H1 (cell line): ENCODE measurements at regions not wholly inside any gene's neighbourhood (a gene's known extent, or its start where the extent isn't known, plus 50 kb on each side); places are given as distances from the start of the nearest gene placed in this dataset.

Experiments
- CTCF ChIA-PET: fragments of 300-600 bp; sonication (Branson Sonifier 250); formaldehyde crosslinking; loops from one replicate; lab custom pipeline; 2021; ENCODE audit not compliant: partially characterized antibody; lab: Charles Lee
- POLR2A ChIA-PET: fragments of 300-600 bp; sonication (Branson Sonifier 250); formaldehyde crosslinking; loops from one replicate; lab custom pipeline; 2021; ENCODE audit warnings: inconsistent platforms; ENCODE audit not compliant: partially characterized antibody; lab: Charles Lee
- DNase-seq, 2 experiments: peaks; one replicate each; pipeline versions ENCODE4 v3.0.0 to v3.0.0-alpha.2; 2010 to 2022; ENCODE audit warnings: low spot score in 2 of 2, low read depth in 1 of 2, mixed read lengths in 1 of 2
- FAIRE-seq: peaks from 2 replicates; lab custom pipeline; 2011; peaks lifted over from hg19 to GRCh38; lab: Jason Lieb, UNC
- H2AFZ ChIP-seq: 2 replicates; pipeline ENCODE4 v1.8.1; 2012; ENCODE audit warnings: low read length, inconsistent platforms
- H2AK5ac ChIP-seq: 2 replicates; pipeline ENCODE4 v1.6.1; 2013; ENCODE audit warnings: low read depth, low read length
- H2BK120ac ChIP-seq: replicated peaks from 2 replicates; pipeline ENCODE3; 2013; ENCODE audit warnings: low read depth, low read length, inconsistent platforms
- H2BK12ac ChIP-seq: 2 replicates; pipeline ENCODE4 v1.6.1; 2013; ENCODE audit warnings: low read depth, low read length
- H2BK15ac ChIP-seq: 2 replicates; pipeline ENCODE4 v1.6.1; 2013; ENCODE audit warnings: low read length
- H2BK20ac ChIP-seq: 2 replicates; pipeline ENCODE4 v1.6.1; 2013; ENCODE audit warnings: low read length
- H2BK5ac ChIP-seq: 2 replicates; pipeline ENCODE4 v1.6.1; 2013; ENCODE audit warnings: low read depth, low read length
- H3K14ac ChIP-seq: 2 replicates; pipeline ENCODE4 v1.6.1; 2013; ENCODE audit warnings: inconsistent platforms; ENCODE audit not compliant: insufficient read length
- H3K18ac ChIP-seq: 2 replicates; pipeline ENCODE4 v1.6.1; 2013; ENCODE audit warnings: low read length; ENCODE audit errors: extremely low read depth
- H3K23ac ChIP-seq: 2 replicates; pipeline ENCODE4 v1.6.1; 2013; ENCODE audit warnings: inconsistent platforms; ENCODE audit not compliant: insufficient read length
- H3K23me2 ChIP-seq: 2 replicates; pipeline ENCODE4 v1.6.1; 2013; ENCODE audit warnings: low read depth, low read length
- H3K27ac ChIP-seq: 2 replicates; pipeline ENCODE4 v1.6.1; 2011; ENCODE audit warnings: low read depth, low read length, inconsistent platforms
- H3K27me3 ChIP-seq, 4 experiments: replicated peaks in 1 of 4; 1 replicate in 1 of 4; 2 replicates in 3 of 4; pipeline versions ENCODE4 v1.6.1 to v1.8.1; 2011 to 2013; ENCODE audit warnings: low read length in 3 of 4, mild to moderate bottlenecking in 3 of 4, inconsistent platforms in 2 of 4, mixed read lengths in 2 of 4, moderate library complexity in 1 of 4; ENCODE audit not compliant: control insufficient read depth in 3 of 4, insufficient read depth in 3 of 4; ENCODE audit errors: extremely low read depth in 1 of 4
- H3K36me3 ChIP-seq, 4 experiments: 2 replicates each; pipeline versions ENCODE4 v1.6.1 to v1.8.1; 2011 to 2013; ENCODE audit warnings: mild to moderate bottlenecking in 4 of 4, low read length in 3 of 4, moderate library complexity in 2 of 4, control low read depth in 1 of 4, inconsistent platforms in 1 of 4; ENCODE audit not compliant: insufficient read depth in 4 of 4, control insufficient read depth in 2 of 4
- H3K4ac ChIP-seq: replicated peaks from 2 replicates; pipeline ENCODE3; 2013; ENCODE audit warnings: low read length, low read depth, mixed read lengths, inconsistent platforms; ENCODE audit not compliant: insufficient read length
- H3K4me1 ChIP-seq, 4 experiments: replicated peaks in 1 of 4; 1 replicate in 1 of 4; 2 replicates in 3 of 4; pipeline versions ENCODE4 v1.6.1 to v1.8.1; 2011 to 2013; ENCODE audit warnings: low read length in 3 of 4, inconsistent platforms in 2 of 4, mixed read lengths in 1 of 4; ENCODE audit not compliant: insufficient read depth in 4 of 4, control insufficient read depth in 3 of 4
- H3K4me2 ChIP-seq, 2 experiments: 2 replicates each; pipeline versions ENCODE4 v1.6.1 to v1.8.1; 2011 to 2013; ENCODE audit warnings: low read depth in 2 of 2, low read length in 2 of 2, control low read depth in 1 of 2, inconsistent platforms in 1 of 2, mild to moderate bottlenecking in 1 of 2; ENCODE audit not compliant: insufficient read depth in 1 of 2
- H3K4me3 ChIP-seq, 4 experiments: fragments of 200-600, 300-600 bp in 1 of 4; sonication (generic), shearing (Covaris generic), sonication (Bioruptor Twin) in 1 of 4; 2 replicates each; pipeline versions ENCODE4 v1.5.1 to v1.8.1; 2011 to 2016; ENCODE audit warnings: low read length in 4 of 4, low read depth in 3 of 4, control low read depth in 2 of 4, inconsistent platforms in 2 of 4, mild to moderate bottlenecking in 2 of 4, mixed read lengths in 1 of 4, moderate library complexity in 1 of 4; ENCODE audit not compliant: insufficient read depth in 2 of 4; ENCODE audit errors: extremely low read depth in 1 of 4
- H3K56ac ChIP-seq: replicated peaks from 2 replicates; pipeline ENCODE3; 2013; ENCODE audit warnings: low read depth, mild to moderate bottlenecking, mixed read lengths, low read length, inconsistent platforms; ENCODE audit not compliant: insufficient read length
- H3K79me1 ChIP-seq: 2 replicates; pipeline ENCODE4 v1.6.1; 2013; ENCODE audit warnings: low read depth, low read length, control low read depth
- H3K79me2 ChIP-seq, 2 experiments: 2 replicates each; pipeline versions ENCODE4 v1.6.1 to v1.8.1; 2012 to 2013; ENCODE audit warnings: low read length in 2 of 2, mild to moderate bottlenecking in 2 of 2, inconsistent platforms in 1 of 2; ENCODE audit not compliant: insufficient read depth in 2 of 2, control insufficient read depth in 1 of 2
- H3K9ac ChIP-seq, 4 experiments: replicated peaks in 1 of 4; 1 replicate in 1 of 4; 2 replicates in 3 of 4; pipeline versions ENCODE4 v1.6.1 to v1.8.1; 2011 to 2013; ENCODE audit warnings: low read depth in 3 of 4, low read length in 3 of 4, control low read depth in 2 of 4, mild to moderate bottlenecking in 2 of 4, moderate library complexity in 2 of 4, inconsistent platforms in 1 of 4; ENCODE audit errors: extremely low read depth in 1 of 4
- H3K9me3 ChIP-seq, 2 experiments: 2 replicates each; pipeline versions ENCODE4 v1.6.1 to v1.8.1; 2012 to 2013; ENCODE audit warnings: mild to moderate bottlenecking in 2 of 2, moderate library complexity in 2 of 2, control low read depth in 1 of 2, inconsistent platforms in 1 of 2, low read depth in 1 of 2, low read length in 1 of 2, mixed read lengths in 1 of 2; ENCODE audit not compliant: insufficient read depth in 2 of 2
- H4K20me1 ChIP-seq, 2 experiments: replicated peaks in 1 of 2; 2 replicates each; pipeline versions ENCODE3 to v1.8.1; 2011 to 2013; ENCODE audit warnings: inconsistent platforms in 2 of 2, low read length in 2 of 2, mild to moderate bottlenecking in 1 of 2; ENCODE audit not compliant: insufficient read depth in 2 of 2, control insufficient read depth in 1 of 2
- H4K5ac ChIP-seq: 2 replicates; pipeline ENCODE4 v1.6.1; 2013; ENCODE audit warnings: low read length, low read depth, mixed read lengths, inconsistent platforms; ENCODE audit not compliant: insufficient read length
- H4K8ac ChIP-seq: 2 replicates; pipeline ENCODE4 v1.8.0; 2013; ENCODE audit warnings: mild to moderate bottlenecking, moderate library complexity, low read length, inconsistent platforms; ENCODE audit not compliant: insufficient read depth; ENCODE audit errors: extremely low read depth
- H4K91ac ChIP-seq: replicated peaks from 2 replicates; pipeline ENCODE3; 2013; ENCODE audit warnings: low read length, mixed read lengths, inconsistent platforms; ENCODE audit not compliant: insufficient read length
- EGR1 ChIP-seq: IDR thresholded peaks from 2 replicates; pipeline ENCODE4 v1.6.1; 2011; ENCODE audit warnings: low read depth, low read length, borderline replicate concordance
- GABPA ChIP-seq: IDR thresholded peaks from 2 replicates; pipeline ENCODE4 v1.6.1; 2011; ENCODE audit warnings: mild to moderate bottlenecking, low read length, moderate library complexity, borderline replicate concordance; ENCODE audit not compliant: insufficient read depth
- JUN ChIP-seq: IDR thresholded peaks from 2 replicates; pipeline ENCODE4 v1.6.1; 2011; ENCODE audit warnings: low read depth, mild to moderate bottlenecking, improper control_type of control experiment, low read length
- KDM5A ChIP-seq: fragments of 200-600 bp; IDR thresholded peaks from 2 replicates; pipeline ENCODE4 v1.7.1; 2012; ENCODE audit warnings: mild to moderate bottlenecking, low read length, inconsistent platforms, mixed read lengths
- MAFK ChIP-seq: IDR thresholded peaks from 2 replicates; pipeline ENCODE4 v1.6.1; 2012; ENCODE audit warnings: low read depth, mild to moderate bottlenecking, improper control_type of control experiment, low read length
- MAX ChIP-seq: IDR thresholded peaks from 2 replicates; pipeline ENCODE4 v1.6.1; 2012; ENCODE audit warnings: inconsistent platforms
- RFX5 ChIP-seq: IDR thresholded peaks from 2 replicates; pipeline ENCODE4 v1.6.1; 2011; ENCODE audit warnings: low read depth, low read length, improper control_type of control experiment, borderline replicate concordance
- SP1 ChIP-seq: IDR thresholded peaks from 2 replicates; pipeline ENCODE4 v1.6.1; 2011; ENCODE audit warnings: low read depth, low read length
- WGBS, 2 experiments: shearing (Covaris generic) in 1 of 2; methylation state at CpG; one replicate each; pipeline versions ENCODE4 v1.1.6 to v1.1.7; 2013 to 2015; ENCODE audit warnings: low lambda C conversion rate in 2 of 2, mixed read lengths in 2 of 2, inconsistent platforms in 1 of 2, low coverage in 1 of 2, missing lambda C conversion rate in 1 of 2; ENCODE audit not compliant: insufficient replicate concordance in 2 of 2, insufficient coverage in 1 of 2, insufficient read length in 1 of 2; ENCODE audit errors: extremely low coverage in 1 of 2, missing lambda C conversion rate in 1 of 2; 5-methylcytosine and 5-hydroxymethylcytosine counted together

DNA sequence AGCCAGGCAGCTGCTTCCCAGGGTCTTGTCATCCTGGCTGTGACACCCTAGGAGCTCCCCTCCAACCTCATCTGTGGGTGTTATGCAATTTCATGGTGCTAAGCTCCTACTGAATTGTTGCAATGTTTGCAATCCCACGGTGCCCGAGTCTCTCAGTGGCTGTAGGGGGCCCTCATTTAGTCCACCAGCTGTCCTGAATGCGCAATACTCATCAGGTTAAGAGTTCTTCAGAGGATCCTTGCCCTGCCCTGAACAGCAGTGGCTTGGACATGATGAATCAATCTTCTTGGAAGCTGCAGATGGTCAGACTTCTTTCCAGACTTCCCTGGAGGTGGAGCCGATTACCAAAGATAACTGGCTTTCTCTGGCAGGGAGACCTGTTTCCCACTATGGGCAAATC lies 584.1 kb downstream of the CCDC171 start:
- H3K4ac ChIP-seq: no peak overlapping the region
- H3K14ac ChIP-seq: no peak overlapping the region
- no peaks in the 10 kb centered on the region for H3K79me1 ChIP-seq
- H3K4me1 ChIP-seq: peaks cover 0 to 3% (median 2%) of the 10 kb centered on the region in 4 experiments; a peak in 3 of 7 replicates
- no peak overlapping the region for H4K5ac ChIP-seq
- no peak overlapping the region for H3K23ac ChIP-seq
- H2BK15ac ChIP-seq: no peak overlapping the region
- no peaks in the 10 kb centered on the region; a peak in 1 of 7 replicates for H3K27me3 ChIP-seq
- no peaks in the 10 kb centered on the region for H3K23me2 ChIP-seq
- no peak overlapping the region for H2BK20ac ChIP-seq
- CTCF ChIA-PET: interaction anchor here (0.6 to 1.8 kb wide), 5 partner anchors 9 to 237 kb away, joined by 3 to 8 read pairs (median 4); no protein-coding TSS in a partner anchor
- no peak for DNase-seq
- H2BK5ac ChIP-seq: no peak overlapping the region
- no peak overlapping the region for H3K27ac ChIP-seq
- no peak overlapping the region for H3K56ac ChIP-seq
- H3K9me3 ChIP-seq: no peaks in the 10 kb centered on the region
- H3K4me3 ChIP-seq: no peak overlapping the region
- H4K91ac ChIP-seq: no peak overlapping the region
- H3K36me3 ChIP-seq: no peaks in the 10 kb centered on the region
- WGBS, 2 experiments: 97% methylated on average over 4 of the region's 4 CpGs; no CpG with 5 or more reads in 1 of the 2 experiments
- FAIRE-seq: no peak
- H4K8ac ChIP-seq: no peak overlapping the region
- no peak overlapping the region for H2AFZ ChIP-seq
- TF ChIP-seq GABPA (no peak), RFX5 (no peak), JUN (no peak), EGR1 (no peak), SP1 (no peak), MAFK (no peak), KDM5A (no peak), MAX (no peak)
- no peak overlapping the region for H2AK5ac ChIP-seq
- POLR2A ChIA-PET: no interaction called here
- no peak overlapping the region for H3K9ac ChIP-seq
- no peak overlapping the region for H3K4me2 ChIP-seq
- no peak overlapping the region for H3K18ac ChIP-seq
- H2BK120ac ChIP-seq: no peak overlapping the region
- H3K79me2 ChIP-seq: no peaks in the 10 kb centered on the region
- H4K20me1 ChIP-seq: no peaks in the 10 kb centered on the region
- no peak overlapping the region for H2BK12ac ChIP-seq
